ENCODE measurements at regions not wholly inside any gene's neighbourhood (a gene's known extent, or its start where the extent isn't known, plus 50 kb on each side); places are given as distances from the start of the nearest gene placed in this dataset.
"Not testable (repeated sequence)": the region's sequence is repeated elsewhere in the genome, so short reads cannot be mapped to it uniquely, and the experiment has no call there.

DNA sequence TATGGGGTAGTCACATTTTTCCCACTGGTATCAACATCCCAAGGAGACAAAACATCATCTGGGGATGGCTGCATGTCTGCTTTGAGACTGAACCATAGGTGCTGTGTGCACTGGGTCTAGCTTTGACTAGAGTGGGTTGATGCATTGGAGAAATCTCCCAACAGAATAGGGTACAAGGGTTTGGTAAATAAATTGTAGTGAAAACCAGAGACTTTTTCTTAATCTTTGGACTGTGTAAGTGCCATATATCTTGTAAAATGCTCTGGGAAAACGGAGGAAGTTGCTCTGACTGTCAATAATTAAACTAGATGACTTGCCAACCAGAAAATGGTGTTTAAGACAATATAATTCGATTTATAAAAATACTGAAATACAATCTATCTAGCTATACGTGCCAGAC, 1064.0 kb upstream of the SLIT2 start:
- no peak for DNase-seq (ENCODE audit: low read depth in 4 of 4, low spot score in 2 of 4)

DNA sequence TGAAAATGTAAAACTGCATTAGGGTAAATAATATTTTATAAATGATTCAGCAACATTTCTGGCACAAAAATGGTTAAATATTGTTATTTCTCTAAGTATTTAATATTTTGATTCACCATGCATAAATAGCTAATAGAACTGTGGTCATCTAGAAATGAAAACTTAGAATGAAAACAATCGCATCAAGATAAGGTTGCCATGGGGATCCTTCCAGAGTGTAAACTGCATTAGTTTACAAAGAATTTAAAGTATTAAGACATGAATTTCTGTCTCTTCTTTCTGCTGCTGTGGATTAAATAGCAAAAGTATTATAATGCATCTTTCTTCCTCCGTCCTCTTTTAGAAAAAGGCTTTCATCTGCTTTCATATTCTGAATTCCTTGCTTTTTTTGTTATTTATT, 1064.6 kb upstream of the SLIT2 start:
- DNase-seq (ENCODE audit: low read depth in 4 of 4, low spot score in 2 of 4) = peak in 1 of 4 donors; percentile 33

- not testable (repeated sequence) for DNase-seq (ENCODE audit: low read depth in 4 of 4, low spot score in 2 of 4)
These were observed 1070.1 kb upstream of the SLIT2 start for GRCh38 chr4:19181631-19182030.

GRCh38 chr4:19178835-19179234, 1072.9 kb upstream of the SLIT2 start:
- DNase-seq (ENCODE audit: low read depth in 4 of 4, low spot score in 2 of 4) = no peak

- no peak for DNase-seq (ENCODE audit: low read depth in 4 of 4, low spot score in 2 of 4)
These were observed 1074.1 kb upstream of the SLIT2 start for GRCh38 chr4:19177616-19178015.

GRCh38 chr4:19171832-19172231, 1079.9 kb upstream of the SLIT2 start:
- no peak for DNase-seq (ENCODE audit: low read depth in 4 of 4, low spot score in 2 of 4)

GRCh38 chr4:19167311-19167710, 1084.4 kb upstream of the SLIT2 start:
- no peak for DNase-seq (ENCODE audit: low read depth in 4 of 4, low spot score in 2 of 4)

DNA sequence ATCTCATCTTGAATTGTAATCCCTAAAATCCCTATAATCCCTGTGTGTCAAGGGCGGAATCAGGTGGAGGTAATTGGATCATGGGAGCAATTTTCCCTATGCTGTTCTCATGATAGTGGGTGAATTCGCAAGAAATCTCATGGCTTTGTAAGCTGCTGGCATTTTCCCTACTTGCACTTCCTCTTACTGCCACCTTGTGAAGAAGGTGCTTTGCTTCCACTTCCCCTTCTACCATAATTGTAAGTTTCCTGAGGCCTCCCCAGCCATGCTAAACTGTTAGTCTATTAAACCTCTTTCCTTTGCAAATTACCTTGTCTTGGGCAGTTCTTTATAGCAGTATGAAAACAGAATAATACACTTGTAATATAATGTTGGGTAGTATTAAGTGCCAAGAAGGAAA, 1087.4 kb upstream of the SLIT2 start:
- no peak for DNase-seq (ENCODE audit: low read depth in 4 of 4, low spot score in 2 of 4)

GRCh38 chr4:19159874-19160273, 1091.8 kb upstream of the SLIT2 start:
- no peak for DNase-seq (ENCODE audit: low read depth in 4 of 4, low spot score in 2 of 4)

GRCh38 chr4:19158107-19158809, 1093.4 kb upstream of the SLIT2 start:
- no peak for DNase-seq (ENCODE audit: low read depth in 4 of 4, low spot score in 2 of 4)

- DNase-seq (ENCODE audit: low read depth in 4 of 4, low spot score in 2 of 4) = no peak
These were observed 1094.9 kb upstream of the SLIT2 start for GRCh38 chr4:19156786-19157185.

GRCh38 chr4:19155568-19155967, 1096.1 kb upstream of the SLIT2 start:
- DNase-seq (ENCODE audit: low read depth in 4 of 4, low spot score in 2 of 4) = no peak

GRCh38 chr4:19154267-19154666, 1097.4 kb upstream of the SLIT2 start:
- not testable (repeated sequence) for DNase-seq (ENCODE audit: low read depth in 4 of 4, low spot score in 2 of 4)

DNA sequence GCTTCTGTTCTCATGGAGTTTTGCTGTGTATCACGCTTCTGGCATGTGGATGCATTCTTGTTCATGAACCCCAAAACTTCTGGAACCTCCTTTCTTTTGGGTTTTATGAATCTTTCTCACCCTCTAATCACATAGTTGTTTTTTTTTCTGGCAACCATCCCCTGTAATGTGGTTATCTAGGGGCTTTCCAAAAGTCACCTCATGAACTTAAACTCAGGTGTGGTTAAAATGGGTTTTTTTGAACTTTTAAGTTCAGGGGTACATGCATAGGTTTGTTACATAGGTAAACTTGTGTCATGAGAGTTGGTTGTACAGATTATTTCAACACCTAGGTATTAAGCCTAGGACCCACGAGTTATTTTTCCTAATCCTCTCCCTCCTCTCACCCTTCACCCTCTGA, 1099.4 kb upstream of the SLIT2 start:
- no peak for DNase-seq (ENCODE audit: low read depth in 4 of 4, low spot score in 2 of 4)

DNA sequence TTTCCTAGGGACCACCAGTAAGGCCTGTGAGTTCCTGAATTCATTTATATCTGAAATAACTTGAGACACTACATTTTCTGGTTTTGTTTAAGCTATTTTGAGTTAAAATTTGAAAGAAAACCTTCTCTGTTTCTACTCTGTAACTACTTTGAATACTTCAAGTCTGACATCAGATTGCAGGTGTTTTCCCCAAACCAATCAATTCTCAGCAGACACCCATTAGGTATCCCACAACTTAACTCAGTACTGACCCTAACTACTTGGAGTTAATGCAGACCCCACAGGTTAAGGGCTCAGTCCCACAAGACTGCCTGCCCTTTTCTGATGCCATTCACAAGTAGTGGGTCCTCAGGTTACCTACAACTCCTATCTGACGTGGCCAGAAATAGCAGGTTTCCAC, 1100.0 kb upstream of the SLIT2 start:
- no peak for DNase-seq (ENCODE audit: low read depth in 4 of 4, low spot score in 2 of 4)

- DNase-seq (ENCODE audit: low read depth in 4 of 4, low spot score in 2 of 4) = no peak
These were observed 1105.7 kb upstream of the SLIT2 start for GRCh38 chr4:19146038-19146437.

DNA sequence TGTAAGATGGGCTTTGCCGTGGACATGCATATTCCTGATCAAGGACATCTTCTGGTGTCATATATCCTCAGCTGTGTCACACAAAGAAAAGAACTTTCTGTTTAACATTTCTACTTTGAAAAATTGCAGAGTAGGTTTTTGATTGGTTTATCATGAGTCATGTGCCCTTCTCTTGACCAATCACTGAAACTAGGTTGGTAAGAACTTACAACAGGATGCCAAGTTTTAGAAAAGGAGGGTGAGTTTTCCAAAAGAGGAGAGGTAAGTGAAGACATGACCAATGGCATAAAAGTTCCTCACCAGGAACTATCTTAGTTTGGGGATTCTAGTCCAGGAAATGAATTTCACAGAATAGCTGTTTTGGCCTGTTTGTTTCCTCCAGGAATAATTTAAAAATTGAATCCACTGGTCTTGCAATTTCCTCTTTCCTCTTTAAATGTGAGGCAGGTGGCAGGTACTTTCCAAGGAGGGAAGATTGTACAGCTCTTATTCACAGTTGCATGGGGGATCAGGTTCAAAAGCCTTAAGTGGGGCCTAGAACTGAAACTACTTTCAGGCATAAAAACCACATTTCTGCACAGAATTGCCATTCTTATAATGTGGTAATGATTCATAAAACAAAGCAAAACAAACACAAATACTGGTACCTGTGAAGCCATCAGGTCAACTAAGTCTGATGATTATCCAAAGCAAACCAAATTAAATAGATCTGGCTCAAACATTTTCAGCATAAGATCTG, 1114.5 kb upstream of the LCORL start:
- DNase-seq (ENCODE audit: low read depth in 4 of 4, low spot score in 2 of 4) = no peak

- no peak for DNase-seq (ENCODE audit: low read depth in 4 of 4, low spot score in 2 of 4)
These were observed 1113.1 kb upstream of the LCORL start for GRCh38 chr4:19134685-19135084.

- DNase-seq (ENCODE audit: low read depth in 4 of 4, low spot score in 2 of 4) = no peak
These were observed 1111.8 kb upstream of the LCORL start for GRCh38 chr4:19133315-19133714.

DNA sequence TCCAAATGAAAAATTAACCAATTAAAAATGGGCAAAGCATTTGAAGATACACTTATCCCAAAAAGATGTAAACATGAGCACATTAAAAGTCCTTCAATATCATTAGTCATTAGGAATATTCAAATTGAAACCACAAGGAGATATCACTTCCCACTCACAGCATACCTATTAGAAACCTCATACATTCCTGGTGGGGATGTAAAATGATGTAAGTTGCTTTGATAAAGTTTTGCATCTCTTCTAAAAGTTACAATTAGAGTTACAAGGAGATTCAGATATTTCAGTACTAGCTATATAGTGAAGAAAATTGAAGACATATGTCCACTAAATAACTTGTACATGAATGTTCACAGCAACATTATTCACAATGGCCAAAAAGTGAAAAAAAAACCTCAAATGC, 1109.3 kb upstream of the LCORL start:
- DNase-seq (ENCODE audit: low read depth in 4 of 4, low spot score in 2 of 4) = no peak

GRCh38 chr4:19128176-19128575, 1106.6 kb upstream of the LCORL start:
- no peak for DNase-seq (ENCODE audit: low read depth in 4 of 4, low spot score in 2 of 4)

GRCh38 chr4:19126903-19127302, 1105.3 kb upstream of the LCORL start:
- no peak for DNase-seq (ENCODE audit: low read depth in 4 of 4, low spot score in 2 of 4)

All from left renal cortex interstitium (tissue), 4 donors.